ENCODE measurements at regions not wholly inside any gene's neighbourhood (a gene's known extent, or its start where the extent isn't known, plus 50 kb on each side); places are given as distances from the start of the nearest gene placed in this dataset.
A peak's percentile ranks its signal among the peaks of the same experiment; 100 is the strongest.
"Not testable (repeated sequence)": the region's sequence is repeated elsewhere in the genome, so short reads cannot be mapped to it uniquely, and the experiment has no call there.

GRCh38 chr2:65919550-65920188 lies 487.3 kb upstream of the SPRED2 start:
- ATAC-seq (no peak), DNase-seq (ENCODE audit: low spot score) (no peak)

DNA sequence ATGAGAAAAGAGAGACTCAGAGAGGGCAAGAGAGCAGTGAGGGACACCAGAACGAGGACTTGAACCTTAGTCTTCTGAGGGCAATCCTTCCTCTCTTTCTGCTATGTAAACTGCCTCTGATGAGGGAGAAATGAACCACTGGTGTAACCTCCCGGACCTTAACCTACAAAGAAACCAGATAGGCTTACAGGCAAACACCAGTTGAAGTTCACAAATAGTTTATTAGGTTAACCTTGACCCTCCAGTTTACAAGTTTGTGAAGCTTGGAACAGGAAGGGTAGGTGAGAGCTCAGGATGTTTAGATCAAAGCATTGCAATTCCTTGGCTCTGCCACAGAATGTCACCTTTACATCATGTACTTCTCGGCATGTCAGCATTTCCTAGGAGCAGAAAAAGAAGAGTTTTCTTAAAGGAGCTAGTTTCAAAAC lies 486.4 kb upstream of the SPRED2 start:
- DNase-seq (ENCODE audit: low spot score) (no peak), ATAC-seq (peak; percentile 70)

DNA sequence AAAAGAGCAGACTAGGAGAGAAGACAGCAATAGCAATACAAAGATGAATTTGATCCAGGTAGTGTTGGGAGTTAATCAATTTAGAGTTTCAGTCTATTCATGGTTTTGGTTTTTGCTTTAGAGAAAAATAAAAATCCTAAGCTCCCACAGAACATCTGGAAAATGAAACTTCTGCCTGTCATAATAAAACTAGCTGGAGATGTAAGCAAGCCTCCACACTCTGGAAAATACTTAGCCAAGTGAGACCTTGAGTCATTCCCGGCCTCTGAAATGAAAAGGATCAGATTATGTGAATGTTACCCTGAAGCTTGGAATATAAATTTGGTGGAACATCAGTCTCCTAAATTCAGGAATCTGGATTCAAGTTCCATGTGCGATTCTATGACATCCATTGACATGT lies 485.6 kb upstream of the SPRED2 start:
- DNase-seq (ENCODE audit: low spot score): no peak
- no peak for ATAC-seq

GRCh38 chr2:65916785-65917295 lies 484.4 kb upstream of the SPRED2 start:
- DNase-seq (ENCODE audit: low spot score) (no peak), ATAC-seq (peak; percentile 54)

DNA sequence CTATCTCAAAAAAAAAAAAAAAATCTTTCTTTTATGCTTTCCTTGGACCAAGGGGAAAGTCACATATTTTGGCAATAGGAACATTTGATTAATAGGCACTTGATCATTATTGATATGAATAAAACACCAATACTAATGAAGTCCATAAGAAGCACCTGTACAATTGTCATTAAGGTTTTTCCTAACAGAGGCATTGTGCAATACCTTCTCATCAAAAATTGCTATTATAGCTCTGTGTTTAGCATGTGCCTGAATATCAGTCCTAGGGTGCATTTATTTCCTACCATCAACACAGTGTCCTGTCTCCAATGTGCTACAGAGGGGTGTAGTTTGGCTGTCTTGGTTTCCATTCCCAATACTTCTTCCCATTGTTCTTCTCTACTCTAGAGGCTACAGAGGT lies 483.8 kb upstream of the SPRED2 start:
- DNase-seq (ENCODE audit: low spot score) (no peak), ATAC-seq (no peak)

DNA sequence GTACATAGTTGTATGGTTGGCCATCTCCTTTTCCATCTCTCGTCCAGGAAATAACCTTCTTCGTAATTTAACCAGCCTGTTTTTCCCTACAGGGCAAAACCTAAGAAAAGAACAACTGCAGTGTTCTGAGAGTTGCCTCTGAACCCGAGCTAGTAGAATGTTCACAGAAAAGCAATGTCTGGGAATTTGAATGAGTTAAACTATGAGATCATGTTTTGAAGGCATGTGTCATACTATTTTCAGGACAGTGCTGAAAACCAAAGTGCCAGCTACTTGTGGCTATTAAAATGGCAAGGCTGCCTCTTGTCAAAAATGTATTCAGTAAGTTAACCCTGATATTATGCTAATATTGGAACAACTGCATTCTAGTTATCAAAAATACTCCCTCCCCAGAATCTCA lies 482.9 kb upstream of the SPRED2 start:
- DNase-seq (ENCODE audit: low spot score) (no peak), ATAC-seq (no peak)

- no peak for ATAC-seq
Measured at GRCh38 chr2:65914244-65914786, 481.9 kb upstream of the SPRED2 start.

GRCh38 chr2:65913813-65914212 lies 481.4 kb upstream of the SPRED2 start:
- ATAC-seq (no peak), DNase-seq (ENCODE audit: low spot score) (no peak)

More at GRCh38 chr2:65914244-65914786, 481.9 kb upstream of the SPRED2 start:
- DNase-seq (ENCODE audit: low spot score): no peak

GRCh38 chr2:65901756-65902155 lies 469.4 kb upstream of the SPRED2 start:
- no peak for ATAC-seq
- DNase-seq (ENCODE audit: low spot score): no peak

DNA sequence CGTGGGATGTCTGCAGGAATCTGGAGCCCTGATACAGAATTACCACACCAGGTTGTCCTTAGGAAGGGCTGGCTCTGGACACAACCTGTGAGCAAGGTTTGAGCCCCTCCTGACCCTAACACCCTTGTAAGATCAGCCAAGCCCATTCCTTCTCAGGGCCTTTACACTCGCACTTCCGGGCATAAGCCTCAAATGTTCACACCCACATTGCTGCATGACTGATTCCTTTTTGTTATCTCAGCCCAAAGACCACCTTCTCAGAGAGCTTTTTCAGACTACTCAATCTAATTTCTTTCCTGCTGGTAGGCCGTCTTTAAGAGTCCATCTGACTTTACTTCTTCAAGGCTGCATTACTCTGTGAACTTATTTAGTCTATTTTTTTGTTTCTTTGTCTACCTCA lies 464.0 kb upstream of the SPRED2 start:
- DNase-seq (ENCODE audit: low spot score) (no peak), ATAC-seq (no peak)

DNA sequence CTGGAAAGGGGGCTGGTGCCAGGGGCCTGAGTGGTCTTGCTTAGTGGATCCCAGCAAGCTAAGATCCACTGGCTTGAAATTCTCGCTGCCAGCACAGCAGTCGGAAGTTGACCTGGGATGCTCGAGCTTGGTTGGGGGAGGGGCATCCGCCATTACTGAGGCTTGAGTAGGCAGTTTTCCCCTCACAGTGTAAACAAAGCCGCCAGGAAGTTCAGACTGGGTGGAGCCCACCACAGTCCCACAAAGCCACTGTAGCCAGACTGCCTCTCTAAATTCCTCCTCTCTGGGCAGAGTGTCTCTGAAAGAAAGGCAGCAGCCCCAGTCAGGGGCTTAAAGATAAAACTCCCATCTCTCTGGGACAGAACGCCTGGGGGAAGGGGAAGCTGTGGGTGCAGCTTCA lies 457.7 kb upstream of the SPRED2 start:
- not testable (repeated sequence) for ATAC-seq; DNase-seq (ENCODE audit: low spot score)

DNA sequence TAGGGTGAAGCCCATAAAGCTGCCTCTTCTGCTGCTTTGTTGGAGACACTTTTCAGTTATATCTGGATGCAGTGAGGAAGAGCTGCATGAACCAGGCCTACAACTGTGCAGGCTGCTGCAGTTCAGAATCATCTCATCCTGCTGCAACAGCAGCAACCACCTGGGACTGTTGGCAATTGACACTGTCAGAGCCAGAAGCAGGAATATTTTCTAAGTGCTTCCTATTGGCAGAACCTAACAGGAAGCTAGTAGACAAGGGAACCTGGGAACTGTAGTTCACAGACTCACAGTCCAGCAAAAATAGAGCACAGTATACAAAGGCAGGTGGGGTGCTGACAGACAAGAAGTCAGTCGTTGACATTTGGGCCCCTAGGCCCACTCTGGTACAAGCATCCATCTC lies 452.9 kb upstream of the SPRED2 start:
- DNase-seq (ENCODE audit: low spot score): no peak
- no peak for ATAC-seq

GRCh38 chr2:65881592-65881991 lies 449.2 kb upstream of the SPRED2 start:
- no peak for ATAC-seq
- DNase-seq (ENCODE audit: low spot score): no peak

DNA sequence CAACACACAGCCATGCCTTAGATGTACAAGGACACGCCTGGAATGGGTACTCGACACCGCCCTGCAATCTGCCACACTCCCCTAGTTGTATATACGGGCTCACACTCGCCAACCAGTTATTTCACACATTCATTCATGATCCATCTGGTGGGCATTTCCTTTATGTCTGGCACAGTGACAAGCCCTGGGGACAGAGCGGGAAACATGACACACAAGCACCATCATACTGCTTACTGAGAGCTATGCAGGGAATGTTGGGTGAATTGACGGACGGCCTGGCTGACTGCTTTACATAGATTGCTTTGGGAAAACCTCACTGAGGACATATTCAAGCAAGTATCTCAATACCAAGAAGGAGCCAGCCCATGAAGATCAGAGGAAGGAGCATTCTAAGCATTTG lies 448.0 kb upstream of the SPRED2 start:
- DNase-seq (ENCODE audit: low spot score) (no peak), ATAC-seq (no peak)

DNA sequence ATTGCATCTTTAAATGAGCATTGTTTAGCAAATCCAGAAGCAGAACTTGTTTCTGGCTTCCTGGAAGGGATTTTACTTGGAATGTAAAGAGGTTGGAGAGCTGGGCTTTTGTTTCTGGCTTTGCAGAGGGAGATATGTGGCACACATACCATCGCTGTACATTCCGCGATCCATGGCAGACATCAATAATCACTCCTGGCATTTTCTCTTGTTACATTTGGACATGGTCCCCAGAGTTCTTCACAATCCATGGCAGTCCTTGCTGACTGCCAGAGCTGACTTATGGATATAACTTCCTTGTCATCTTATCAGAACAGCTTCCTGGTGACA lies 445.6 kb upstream of the SPRED2 start:
- no peak for DNase-seq (ENCODE audit: low spot score)
- no peak for ATAC-seq

DNA sequence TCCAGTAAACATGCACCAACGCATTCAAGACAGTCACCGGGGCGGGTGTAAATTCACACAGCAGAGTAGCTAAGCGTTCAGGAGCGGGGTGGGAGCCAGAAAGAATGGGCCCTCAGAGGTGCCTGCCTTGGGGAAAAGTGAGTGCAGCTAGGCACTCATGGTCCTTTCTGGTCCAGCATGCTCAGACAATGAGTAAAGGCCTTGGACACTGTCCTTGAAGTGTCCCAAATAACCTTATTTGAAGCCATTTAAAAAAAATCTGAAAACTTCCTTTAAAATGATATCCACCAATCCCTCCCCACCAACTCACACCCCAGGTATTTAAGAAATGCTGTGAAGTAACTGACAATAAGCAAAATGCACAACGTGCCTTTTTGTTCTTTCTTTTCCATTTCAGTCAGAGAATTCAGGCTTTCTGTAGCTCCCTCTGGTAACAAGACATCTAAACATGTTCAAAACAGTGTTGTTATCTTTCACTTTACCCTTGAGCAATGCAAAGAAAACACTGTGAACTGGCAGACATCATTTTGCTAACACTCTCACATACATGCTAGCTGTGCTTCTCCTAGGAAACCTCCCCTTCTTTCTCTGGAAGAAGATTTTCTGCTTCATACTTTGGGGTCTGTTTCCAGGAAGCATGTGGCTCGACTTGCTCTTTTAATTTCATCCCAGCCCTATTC lies 445.1 kb upstream of the SPRED2 start:
- DNase-seq (ENCODE audit: low spot score): no peak
- no peak for ATAC-seq

DNA sequence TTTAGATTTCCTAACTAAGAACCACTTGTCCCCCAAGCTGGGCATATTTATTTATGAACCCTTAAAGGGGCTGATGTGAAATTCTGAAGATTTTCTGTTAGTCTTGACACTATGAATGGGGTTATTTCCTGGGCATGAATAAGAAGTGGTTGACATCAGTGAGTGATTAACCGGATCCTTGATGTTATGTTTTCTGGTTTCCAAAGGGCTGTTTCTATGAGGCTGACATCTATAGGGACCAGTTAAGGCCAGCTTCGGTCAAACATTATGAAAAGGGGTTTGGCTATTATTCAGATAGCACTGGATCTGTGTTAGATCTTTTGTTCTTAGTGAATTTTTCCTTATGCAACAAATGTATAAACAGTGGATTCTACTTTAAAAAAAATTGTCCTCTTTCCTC lies 443.7 kb upstream of the SPRED2 start:
- ATAC-seq: no peak
- DNase-seq (ENCODE audit: low spot score): no peak

- ATAC-seq (no peak), DNase-seq (ENCODE audit: low spot score) (no peak)
Measured at GRCh38 chr2:65870826-65871225, 438.4 kb upstream of the SPRED2 start.

DNA sequence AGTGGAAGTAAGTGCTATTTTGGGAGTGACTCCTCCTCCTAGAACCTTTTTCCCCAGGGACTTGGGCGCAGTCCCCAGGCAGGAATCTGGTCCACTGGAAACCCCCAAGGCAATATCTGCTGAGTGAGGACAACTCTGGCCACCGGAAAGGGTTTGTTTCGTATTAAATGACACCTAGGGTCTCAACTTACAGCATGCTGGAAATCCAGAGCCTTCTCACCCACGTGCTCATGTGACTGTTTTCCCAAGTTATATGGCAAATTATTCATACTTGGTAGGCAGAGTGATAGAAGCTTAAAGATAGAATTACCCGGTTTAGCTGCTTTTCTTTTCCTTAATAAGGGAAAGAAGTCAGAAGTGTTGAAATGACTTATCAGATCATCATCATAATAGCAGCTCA lies 436.9 kb upstream of the SPRED2 start:
- no peak for DNase-seq (ENCODE audit: low spot score)
- no peak for ATAC-seq

- DNase-seq (ENCODE audit: low spot score) (no peak), ATAC-seq (no peak)
Measured at GRCh38 chr2:65868177-65868576, 435.8 kb upstream of the SPRED2 start.

DNA sequence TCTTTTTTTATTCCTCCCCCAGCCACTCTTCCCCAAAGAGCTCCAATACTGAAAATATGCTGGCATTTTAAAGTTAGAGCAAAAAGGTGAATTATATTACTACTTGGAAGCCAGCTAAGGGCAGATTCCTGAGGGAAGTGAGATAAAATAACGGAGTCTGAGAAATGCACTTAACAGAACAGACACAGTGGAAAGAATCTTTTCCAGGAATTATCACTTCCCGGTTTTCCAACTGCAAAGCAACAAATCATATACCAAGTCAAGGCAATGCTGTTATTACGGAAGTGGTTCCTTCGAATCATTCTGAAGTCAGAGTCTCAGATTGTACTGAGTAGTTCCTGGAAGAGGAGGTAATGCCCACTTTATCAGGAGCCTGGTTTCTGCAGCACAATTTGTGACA lies 435.0 kb upstream of the SPRED2 start:
- ATAC-seq: no peak

GRCh38 chr2:65866148-65866547 lies 433.7 kb upstream of the SPRED2 start:
- no peak for DNase-seq (ENCODE audit: low spot score)
- no peak for ATAC-seq

More for the DNA sequence above, 435.0 kb upstream of the SPRED2 start:
- DNase-seq (ENCODE audit: low spot score): no peak

DNA sequence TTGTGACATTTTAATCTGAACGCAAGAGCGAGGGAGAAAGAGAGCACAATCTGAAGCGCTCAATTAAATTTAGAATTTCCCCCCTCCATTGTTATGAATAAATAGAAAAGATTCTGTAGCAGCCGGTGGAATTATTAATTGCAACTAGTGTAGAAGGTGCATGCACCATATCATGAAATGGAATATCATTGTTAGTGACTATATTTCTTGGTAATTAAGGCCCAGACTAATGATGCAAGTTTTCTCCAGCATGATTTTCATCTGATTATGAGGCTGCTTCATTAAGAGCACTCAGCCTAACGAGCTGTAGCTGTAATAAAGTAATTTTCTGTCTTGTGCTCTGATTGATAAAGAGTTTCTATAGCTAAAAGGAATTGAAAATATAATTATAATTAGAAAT lies 432.2 kb upstream of the SPRED2 start:
- no peak for DNase-seq (ENCODE audit: low spot score)
- ATAC-seq: no peak
